ENCODE measurements at regions not wholly inside any gene's neighbourhood (a gene's known extent, or its start where the extent isn't known, plus 50 kb on each side); places are given as distances from the start of the nearest gene placed in this dataset.

GRCh38 chr2:181305301-181306123, 151.7 kb upstream of the ITGA4 start (continued):
- TF ChIP-seq HIVEP1 (CRISPR knock-in tag; IDR thresholded peaks at IDR 0.05) (no peak), MIER2 (CRISPR knock-in tag; IDR thresholded peaks at IDR 0.05) (peak; percentile 81), CCDC6 (CRISPR knock-in tag; IDR thresholded peaks at IDR 0.05) (no peak), ARID2 (CRISPR knock-in tag; IDR thresholded peaks at IDR 0.05; ENCODE audit: borderline replicate concordance) (peak; percentile 80; the same call in 1 of the 2 replicates), MED13 (CRISPR knock-in tag; IDR thresholded peaks at IDR 0.05) (0 out of 2 replicates have a peak, but pooled peaks have one; percentile 47), POLR2AphosphoS2 (IDR thresholded peaks at IDR 0.05; ENCODE audit: low read depth, low read length) (no peak), SYNCRIP (IDR thresholded peaks at IDR 0.05; ENCODE audit: insufficient read depth, low read depth, low read length) (no peak), ZNF7 (CRISPR knock-in tag; IDR thresholded peaks at IDR 0.05) (peak; percentile 96), ATM (IDR thresholded peaks at IDR 0.05; ENCODE audit: borderline replicate concordance) (no peak), CAMTA2 (CRISPR knock-in tag; IDR thresholded peaks at IDR 0.05; ENCODE audit: borderline replicate concordance) (no peak), ZNF546 (CRISPR knock-in tag; conservative IDR thresholded peaks at IDR 0.05) (no peak), ZNF354B (CRISPR knock-in tag; IDR thresholded peaks at IDR 0.05) (0 out of 2 replicates have a peak, but pooled peaks have one; percentile 50), ATAD3A (CRISPR knock-in tag; IDR thresholded peaks at IDR 0.05) (no peak), MTA3 (CRISPR knock-in tag; IDR thresholded peaks at IDR 0.05) (no peak), ZFP41 (CRISPR knock-in tag; IDR thresholded peaks at IDR 0.05; ENCODE audit: borderline replicate concordance) (no peak), ZNF720 (CRISPR knock-in tag; IDR thresholded peaks at IDR 0.05) (no peak), ZFP36L1 (CRISPR knock-in tag; IDR thresholded peaks at IDR 0.05) (0 out of 2 replicates have a peak, but pooled peaks have one; percentile 51), ZNF337 (CRISPR knock-in tag; IDR thresholded peaks at IDR 0.05; ENCODE audit: borderline replicate concordance, low read depth) (no peak), NFE2L1 (CRISPR knock-in tag; IDR thresholded peaks at IDR 0.05; ENCODE audit: borderline replicate concordance) (no peak)
- TF ChIP-seq, protein P1, sequence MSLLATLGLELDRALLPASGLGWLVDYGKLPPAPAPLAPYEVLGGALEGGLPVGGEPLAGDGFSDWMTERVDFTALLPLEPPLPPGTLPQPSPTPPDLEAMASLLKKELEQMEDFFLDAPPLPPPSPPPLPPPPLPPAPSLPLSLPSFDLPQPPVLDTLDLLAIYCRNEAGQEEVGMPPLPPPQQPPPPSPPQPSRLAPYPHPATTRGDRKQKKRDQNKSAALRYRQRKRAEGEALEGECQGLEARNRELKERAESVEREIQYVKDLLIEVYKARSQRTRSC (CRISPR knock-in tag; IDR thresholded peaks at IDR 0.05; ENCODE audit: low read depth), result no peak

Data from HepG2 (cell line).